Liver (tissue), 8 donors: ENCODE measurements at regions not wholly inside any gene's neighbourhood (a gene's known extent, or its start where the extent isn't known, plus 50 kb on each side); places are given as distances from the start of the nearest gene placed in this dataset.

Source experiments
- DNase-seq: peaks from one replicate; pipeline ENCODE4 v3.0.0-alpha.2; 2017; ENCODE audit warnings: low spot score
- H3K27ac ChIP-seq, 2 donors: one replicate each; pipeline ENCODE4 v1.7.0; 2013; ENCODE audit warnings: inconsistent platforms in 2 of 2, low read length in 2 of 2, control low read depth in 1 of 2, low read depth in 1 of 2, mild to moderate bottlenecking in 1 of 2
- H3K27me3 ChIP-seq, 4 donors: one replicate each; pipeline versions ENCODE4 v1.6.1 to v1.7.0; 2013; ENCODE audit warnings: low read length in 3 of 4, inconsistent platforms in 1 of 4, mild to moderate bottlenecking in 1 of 4, moderate library complexity in 1 of 4; ENCODE audit not compliant: control insufficient read depth in 4 of 4, insufficient read depth in 4 of 4
- H3K36me3 ChIP-seq, 4 donors: one replicate each; pipeline versions ENCODE4 v1.6.1 to v1.7.0; 2013; ENCODE audit warnings: low read length in 3 of 4, mild to moderate bottlenecking in 3 of 4, low read depth in 1 of 4, moderate library complexity in 1 of 4; ENCODE audit not compliant: control insufficient read depth in 4 of 4, insufficient read depth in 3 of 4
- H3K4me1 ChIP-seq, 4 donors: one replicate each; pipeline versions ENCODE4 v1.6.1 to v1.7.0; 2013; ENCODE audit warnings: low read length in 3 of 4, mild to moderate bottlenecking in 3 of 4, moderate library complexity in 1 of 4; ENCODE audit not compliant: control insufficient read depth in 4 of 4, insufficient read depth in 4 of 4
- H3K4me3 ChIP-seq, 3 donors: one replicate each; pipeline versions ENCODE4 v1.6.1 to v1.7.0; 2013; ENCODE audit warnings: low read length in 3 of 3, control low read depth in 1 of 3, low read depth in 1 of 3, mild to moderate bottlenecking in 1 of 3
- H3K9ac ChIP-seq, 2 donors: one replicate each; pipeline ENCODE4 v1.7.0; 2013; ENCODE audit warnings: low read length in 2 of 2, mild to moderate bottlenecking in 2 of 2, moderate library complexity in 2 of 2, control low read depth in 1 of 2, low read depth in 1 of 2
- H3K9me3 ChIP-seq, 4 donors: one replicate each; pipeline versions ENCODE4 v1.6.1 to v1.7.0; 2013; ENCODE audit warnings: low read length in 3 of 4; ENCODE audit not compliant: control insufficient read depth in 4 of 4
- EGR1 ChIP-seq, 2 donors: IDR thresholded peaks; 2 replicates each; pipeline ENCODE4 v1.6.1; 2016 to 2018; ENCODE audit warnings: antibody characterized with exemption in 2 of 2, low read depth in 2 of 2
- FOXA1 ChIP-seq: IDR thresholded peaks from 2 replicates; pipeline ENCODE4 v1.6.1; 2016; ENCODE audit warnings: antibody characterized with exemption
- FOXA2 ChIP-seq: IDR thresholded peaks from 2 replicates; pipeline ENCODE4 v1.6.1; 2016; ENCODE audit warnings: antibody characterized with exemption
- GABPA ChIP-seq, 2 donors: IDR thresholded peaks in 1 of 2; conservative IDR thresholded peaks in 1 of 2; 2 replicates each; pipeline ENCODE4 v1.6.1; 2016; ENCODE audit warnings: antibody characterized with exemption in 2 of 2, mild to moderate bottlenecking in 1 of 2, moderate library complexity in 1 of 2
- HNF4A ChIP-seq, 2 donors: conservative IDR thresholded peaks; 2 replicates each; pipeline ENCODE4 v1.6.1; 2016; ENCODE audit warnings: antibody characterized with exemption in 2 of 2, mild to moderate bottlenecking in 2 of 2
- HNF4G ChIP-seq: IDR thresholded peaks from 2 replicates; pipeline ENCODE4 v1.6.1; 2016; ENCODE audit warnings: antibody characterized with exemption
- JUND ChIP-seq, 2 donors: IDR thresholded peaks; 2 replicates each; pipeline ENCODE4 v1.6.1; 2016; ENCODE audit warnings: antibody characterized with exemption in 2 of 2
- NR2F2 ChIP-seq: IDR thresholded peaks from 2 replicates; pipeline ENCODE4 v1.6.1; 2016; ENCODE audit warnings: antibody characterized with exemption
- RAD21 ChIP-seq, 2 donors: IDR thresholded peaks; 2 replicates each; pipeline ENCODE4 v1.6.1; 2016; ENCODE audit warnings: antibody characterized with exemption in 2 of 2, mild to moderate bottlenecking in 2 of 2
- RXRA ChIP-seq, 2 donors: IDR thresholded peaks; 2 replicates each; pipeline ENCODE4 v1.6.1; 2017 to 2018; ENCODE audit warnings: antibody characterized with exemption in 2 of 2, mild to moderate bottlenecking in 1 of 2
- SP1 ChIP-seq: IDR thresholded peaks from 2 replicates; pipeline ENCODE4 v1.6.1; 2018; ENCODE audit warnings: antibody characterized with exemption, mild to moderate bottlenecking
- TAF1 ChIP-seq: conservative IDR thresholded peaks from 2 replicates; pipeline ENCODE4 v1.6.1; 2016; ENCODE audit warnings: antibody characterized with exemption, mild to moderate bottlenecking
- YY1 ChIP-seq: IDR thresholded peaks from 2 replicates; pipeline ENCODE4 v1.6.1; 2016; ENCODE audit warnings: antibody characterized with exemption, mild to moderate bottlenecking
- WGBS: extraction: QIAGEN DNeasy Blood & Tissue Kit; methylation state at CpG from one replicate; pipeline ENCODE4 v1.1.7; 2013; 5-methylcytosine and 5-hydroxymethylcytosine counted together
- TF ChIP-seq, protein P1 (sequence below): fragments of 150-350 bp; IDR thresholded peaks from 2 replicates; pipeline ENCODE4 v1.5.1; 2017; ENCODE audit warnings: improper control_type of control experiment, low read depth, low read length; ENCODE audit not compliant: missing input control
- TF ChIP-seq, protein P2 (sequence below): IDR thresholded peaks from 2 replicates; pipeline ENCODE4 v1.6.1; 2016; ENCODE audit warnings: antibody characterized with exemption
- TF ChIP-seq, protein P3 (sequence below): IDR thresholded peaks from 2 replicates; pipeline ENCODE4 v1.6.1; 2016; ENCODE audit warnings: antibody characterized with exemption
- TF ChIP-seq, protein P4 (sequence below): IDR thresholded peaks from 2 replicates; pipeline ENCODE4 v1.6.1; 2016; ENCODE audit warnings: antibody characterized with exemption
- TF ChIP-seq, protein P5 (sequence below): IDR thresholded peaks from 2 replicates; pipeline ENCODE4 v1.6.1; 2016; ENCODE audit warnings: antibody characterized with exemption, mild to moderate bottlenecking
- donor health status: healthy.
- donor health status: healthy.
- donor health status: healthy.
- donor health status: healthy.
- donor health status: healthy.

DNA sequence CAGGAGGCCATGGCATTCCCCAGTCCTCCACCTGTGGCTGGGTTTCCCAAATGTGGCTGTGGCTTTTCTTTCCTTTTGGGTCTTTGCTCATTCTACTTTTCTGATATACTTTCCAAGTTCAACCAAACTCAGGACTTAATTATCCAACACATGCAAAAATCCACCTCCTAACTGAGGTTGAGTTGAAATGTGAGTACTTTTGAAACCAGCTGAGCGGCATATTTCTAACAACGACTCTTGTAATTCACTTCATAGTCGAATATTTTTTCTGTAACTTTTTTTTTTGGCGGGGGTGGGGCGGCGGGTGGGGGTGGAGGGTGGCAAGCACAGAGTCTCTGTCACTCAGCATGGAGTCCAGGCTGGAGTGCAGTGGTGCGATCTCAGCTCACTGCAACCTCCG is 165.2 kb upstream of the PITRM1 start:
- no peak for DNase-seq
- TF ChIP-seq RAD21 (IDR thresholded peaks at IDR 0.05) (no peak), FOXA2 (no peak), FOXA1 (no peak), TAF1 (no peak), RXRA (IDR thresholded peaks at IDR 0.05) (no peak), JUND (IDR thresholded peaks at IDR 0.05) (no peak), SP1 (no peak), HNF4A (conservative IDR thresholded peaks at IDR 0.05) (no peak), NR2F2 (no peak), HNF4G (no peak), GABPA (IDR thresholded peaks at IDR 0.05 in 1 of 2, conservative IDR thresholded peaks at IDR 0.05 in 1 of 2) (no peak), EGR1 (IDR thresholded peaks at IDR 0.05; ENCODE audit: low read depth in 2 of 2) (no peak), YY1 (no peak)
- TF ChIP-seq, protein P1, sequence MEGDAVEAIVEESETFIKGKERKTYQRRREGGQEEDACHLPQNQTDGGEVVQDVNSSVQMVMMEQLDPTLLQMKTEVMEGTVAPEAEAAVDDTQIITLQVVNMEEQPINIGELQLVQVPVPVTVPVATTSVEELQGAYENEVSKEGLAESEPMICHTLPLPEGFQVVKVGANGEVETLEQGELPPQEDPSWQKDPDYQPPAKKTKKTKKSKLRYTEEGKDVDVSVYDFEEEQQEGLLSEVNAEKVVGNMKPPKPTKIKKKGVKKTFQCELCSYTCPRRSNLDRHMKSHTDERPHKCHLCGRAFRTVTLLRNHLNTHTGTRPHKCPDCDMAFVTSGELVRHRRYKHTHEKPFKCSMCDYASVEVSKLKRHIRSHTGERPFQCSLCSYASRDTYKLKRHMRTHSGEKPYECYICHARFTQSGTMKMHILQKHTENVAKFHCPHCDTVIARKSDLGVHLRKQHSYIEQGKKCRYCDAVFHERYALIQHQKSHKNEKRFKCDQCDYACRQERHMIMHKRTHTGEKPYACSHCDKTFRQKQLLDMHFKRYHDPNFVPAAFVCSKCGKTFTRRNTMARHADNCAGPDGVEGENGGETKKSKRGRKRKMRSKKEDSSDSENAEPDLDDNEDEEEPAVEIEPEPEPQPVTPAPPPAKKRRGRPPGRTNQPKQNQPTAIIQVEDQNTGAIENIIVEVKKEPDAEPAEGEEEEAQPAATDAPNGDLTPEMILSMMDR = no peak
- TF ChIP-seq, protein P2, sequence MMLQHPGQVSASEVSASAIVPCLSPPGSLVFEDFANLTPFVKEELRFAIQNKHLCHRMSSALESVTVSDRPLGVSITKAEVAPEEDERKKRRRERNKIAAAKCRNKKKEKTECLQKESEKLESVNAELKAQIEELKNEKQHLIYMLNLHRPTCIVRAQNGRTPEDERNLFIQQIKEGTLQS = no peak
- TF ChIP-seq, protein P3, sequence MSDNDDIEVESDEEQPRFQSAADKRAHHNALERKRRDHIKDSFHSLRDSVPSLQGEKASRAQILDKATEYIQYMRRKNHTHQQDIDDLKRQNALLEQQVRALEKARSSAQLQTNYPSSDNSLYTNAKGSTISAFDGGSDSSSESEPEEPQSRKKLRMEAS = no peak
- TF ChIP-seq, protein P4, sequence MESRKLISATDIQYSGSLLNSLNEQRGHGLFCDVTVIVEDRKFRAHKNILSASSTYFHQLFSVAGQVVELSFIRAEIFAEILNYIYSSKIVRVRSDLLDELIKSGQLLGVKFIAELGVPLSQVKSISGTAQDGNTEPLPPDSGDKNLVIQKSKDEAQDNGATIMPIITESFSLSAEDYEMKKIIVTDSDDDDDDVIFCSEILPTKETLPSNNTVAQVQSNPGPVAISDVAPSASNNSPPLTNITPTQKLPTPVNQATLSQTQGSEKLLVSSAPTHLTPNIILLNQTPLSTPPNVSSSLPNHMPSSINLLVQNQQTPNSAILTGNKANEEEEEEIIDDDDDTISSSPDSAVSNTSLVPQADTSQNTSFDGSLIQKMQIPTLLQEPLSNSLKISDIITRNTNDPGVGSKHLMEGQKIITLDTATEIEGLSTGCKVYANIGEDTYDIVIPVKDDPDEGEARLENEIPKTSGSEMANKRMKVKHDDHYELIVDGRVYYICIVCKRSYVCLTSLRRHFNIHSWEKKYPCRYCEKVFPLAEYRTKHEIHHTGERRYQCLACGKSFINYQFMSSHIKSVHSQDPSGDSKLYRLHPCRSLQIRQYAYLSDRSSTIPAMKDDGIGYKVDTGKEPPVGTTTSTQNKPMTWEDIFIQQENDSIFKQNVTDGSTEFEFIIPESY = no peak
- TF ChIP-seq, protein P5, sequence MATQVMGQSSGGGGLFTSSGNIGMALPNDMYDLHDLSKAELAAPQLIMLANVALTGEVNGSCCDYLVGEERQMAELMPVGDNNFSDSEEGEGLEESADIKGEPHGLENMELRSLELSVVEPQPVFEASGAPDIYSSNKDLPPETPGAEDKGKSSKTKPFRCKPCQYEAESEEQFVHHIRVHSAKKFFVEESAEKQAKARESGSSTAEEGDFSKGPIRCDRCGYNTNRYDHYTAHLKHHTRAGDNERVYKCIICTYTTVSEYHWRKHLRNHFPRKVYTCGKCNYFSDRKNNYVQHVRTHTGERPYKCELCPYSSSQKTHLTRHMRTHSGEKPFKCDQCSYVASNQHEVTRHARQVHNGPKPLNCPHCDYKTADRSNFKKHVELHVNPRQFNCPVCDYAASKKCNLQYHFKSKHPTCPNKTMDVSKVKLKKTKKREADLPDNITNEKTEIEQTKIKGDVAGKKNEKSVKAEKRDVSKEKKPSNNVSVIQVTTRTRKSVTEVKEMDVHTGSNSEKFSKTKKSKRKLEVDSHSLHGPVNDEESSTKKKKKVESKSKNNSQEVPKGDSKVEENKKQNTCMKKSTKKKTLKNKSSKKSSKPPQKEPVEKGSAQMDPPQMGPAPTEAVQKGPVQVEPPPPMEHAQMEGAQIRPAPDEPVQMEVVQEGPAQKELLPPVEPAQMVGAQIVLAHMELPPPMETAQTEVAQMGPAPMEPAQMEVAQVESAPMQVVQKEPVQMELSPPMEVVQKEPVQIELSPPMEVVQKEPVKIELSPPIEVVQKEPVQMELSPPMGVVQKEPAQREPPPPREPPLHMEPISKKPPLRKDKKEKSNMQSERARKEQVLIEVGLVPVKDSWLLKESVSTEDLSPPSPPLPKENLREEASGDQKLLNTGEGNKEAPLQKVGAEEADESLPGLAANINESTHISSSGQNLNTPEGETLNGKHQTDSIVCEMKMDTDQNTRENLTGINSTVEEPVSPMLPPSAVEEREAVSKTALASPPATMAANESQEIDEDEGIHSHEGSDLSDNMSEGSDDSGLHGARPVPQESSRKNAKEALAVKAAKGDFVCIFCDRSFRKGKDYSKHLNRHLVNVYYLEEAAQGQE = no peak
- Histone ChIP-seq H3K36me3 (no peaks in the 10 kb centered on the region), H3K9ac (no peak overlapping the region), H3K27me3 (no peaks in the 10 kb centered on the region), H3K27ac (no peak overlapping the region), H3K9me3 (no peaks in the 10 kb centered on the region), H3K4me1 (no peaks in the 10 kb centered on the region), H3K4me3 (no peak overlapping the region)
- WGBS = 95% methylated on average over 8 of the region's 8 CpGs
